Femur (tissue), 1 donor: ENCODE measurements at regions not wholly inside any gene's neighbourhood (a gene's known extent, or its start where the extent isn't known, plus 50 kb on each side); places are given as distances from the start of the nearest gene placed in this dataset.

ENCODE experiments used
- DNase-seq: peaks from one replicate; pipeline ENCODE4 v3.0.0-alpha.2; 2017

DNA sequence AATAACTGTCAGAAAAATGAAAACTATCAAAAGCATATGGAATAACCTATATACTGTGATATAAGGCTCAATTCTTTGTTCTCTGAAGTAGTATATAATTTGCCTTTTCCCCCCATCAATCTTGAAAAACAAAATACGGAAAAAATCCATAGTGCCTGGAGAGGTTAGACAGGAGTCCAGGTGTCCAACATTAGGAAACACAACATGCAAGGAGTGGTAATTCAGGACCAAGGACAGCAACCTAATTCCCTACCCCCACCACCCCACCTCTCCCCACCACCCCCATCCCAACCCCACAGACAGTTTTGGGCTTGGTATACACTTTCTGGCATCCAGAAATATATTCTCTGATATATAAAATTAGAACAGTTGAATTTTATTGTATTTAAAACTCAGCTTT, 55.1 kb upstream of the SLC25A26 start:
- no peak for DNase-seq

DNA sequence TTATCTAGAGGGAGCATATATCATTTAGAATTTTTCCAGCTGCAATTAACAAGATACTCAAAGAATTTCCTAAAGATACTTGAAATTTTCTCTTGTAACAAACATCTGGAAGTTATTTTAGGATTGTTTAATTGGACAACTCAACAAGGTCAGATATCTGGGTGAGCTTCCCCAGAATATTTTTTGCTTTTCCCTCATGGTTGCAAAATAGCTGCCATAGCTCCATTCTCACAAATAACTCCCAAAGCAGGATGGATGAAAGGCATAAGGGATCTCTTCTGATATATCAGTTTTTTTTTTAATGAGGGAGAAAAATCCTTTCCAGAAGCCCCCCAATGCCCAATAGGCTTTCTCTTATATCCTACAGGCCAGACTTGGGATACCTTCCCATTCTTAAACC, 56.6 kb upstream of the SLC25A26 start:
- DNase-seq: no peak

DNA sequence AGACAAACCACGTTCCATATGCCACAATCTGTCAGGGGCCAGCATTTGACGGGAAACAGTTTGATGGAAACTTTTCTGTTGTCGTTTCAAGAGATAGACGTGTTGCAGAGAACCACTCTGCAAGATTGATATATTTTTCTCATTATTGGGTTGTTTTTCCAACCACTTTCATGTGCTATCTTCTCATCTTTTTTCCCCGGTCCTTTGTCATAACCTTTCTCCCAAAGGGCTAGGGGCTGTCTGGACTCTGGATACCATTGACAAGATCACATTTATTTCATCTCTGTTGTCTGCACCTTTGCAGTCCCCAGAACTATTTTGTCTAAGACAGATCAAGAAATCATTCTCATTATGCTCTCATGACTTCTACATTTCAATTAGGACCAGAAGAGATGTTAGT, 57.6 kb upstream of the SLC25A26 start:
- peak; percentile 26 for DNase-seq

DNA sequence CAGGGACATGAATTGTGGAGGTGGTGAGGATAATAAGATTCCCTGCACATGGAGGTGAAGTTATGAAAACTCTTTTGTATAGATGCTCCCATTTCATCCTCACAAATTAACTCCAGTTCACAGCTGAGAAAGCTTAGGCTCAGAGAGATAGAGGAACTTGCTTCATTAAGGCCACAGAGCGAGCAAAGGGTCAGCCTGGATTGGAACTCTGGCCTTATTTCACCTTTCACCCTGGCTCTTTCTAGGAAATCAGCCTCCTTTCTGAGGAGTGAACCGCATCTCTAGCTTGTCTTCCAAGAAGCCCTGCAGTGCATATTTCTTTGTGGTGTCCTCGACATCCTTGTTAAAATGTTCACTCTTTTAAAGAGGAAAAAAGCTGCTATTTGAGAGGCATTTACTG, 58.0 kb upstream of the SLC25A26 start:
- no peak for DNase-seq

DNA sequence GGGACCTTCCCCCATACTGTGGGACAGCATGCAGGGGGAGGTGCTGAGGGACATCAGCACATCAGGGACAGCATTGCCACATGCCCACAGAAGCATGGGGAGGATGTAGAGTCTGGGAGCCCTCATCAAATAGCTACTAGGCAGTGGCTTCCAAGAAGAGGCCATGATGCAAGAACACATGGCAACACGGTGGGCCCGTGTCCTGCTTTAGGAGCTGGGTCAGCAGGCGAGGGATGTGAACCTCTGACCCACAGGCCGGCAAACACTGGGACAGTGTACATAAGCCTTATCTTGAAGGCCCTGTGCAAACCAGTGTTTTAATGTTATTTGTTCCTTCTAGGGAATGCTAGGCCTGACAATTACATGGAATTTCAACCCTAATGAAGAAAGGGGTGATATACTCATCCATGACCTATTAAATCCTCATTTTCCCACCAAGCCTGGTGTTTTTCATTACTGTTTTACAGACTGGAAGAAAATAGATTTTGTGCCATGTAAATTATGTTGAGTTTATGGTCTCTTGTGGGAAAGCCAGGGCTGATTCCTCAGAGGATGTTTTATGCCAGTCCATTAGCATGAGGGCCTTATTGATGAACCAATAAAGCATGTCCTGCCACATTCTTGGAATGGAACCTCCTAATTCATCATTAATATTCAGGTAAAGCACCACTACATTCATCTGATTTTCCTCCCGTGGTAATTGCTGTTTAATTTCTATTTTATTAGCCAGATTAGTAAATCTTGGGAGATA, 61.7 kb upstream of the SLC25A26 start:
- DNase-seq: no peak

DNA sequence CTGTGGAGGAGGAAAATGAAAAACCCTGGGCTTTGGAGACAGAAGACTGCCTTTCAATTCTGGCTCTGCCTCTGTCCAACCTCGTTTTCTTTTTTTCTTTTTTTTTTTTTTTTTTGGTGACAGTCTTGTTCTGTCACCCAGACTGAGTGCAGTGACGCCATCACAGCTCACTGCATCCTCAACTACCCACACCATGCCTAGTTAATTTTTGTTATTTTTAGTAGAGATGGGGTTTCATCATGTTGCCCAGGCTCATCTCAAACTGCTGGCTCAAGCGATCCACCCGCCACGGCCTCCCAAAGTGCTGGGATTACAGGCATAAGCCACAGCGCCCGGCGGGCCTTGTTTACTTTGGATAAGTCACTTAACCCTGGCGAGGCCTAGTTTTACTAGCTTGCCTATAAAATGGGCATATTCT, 66.3 kb upstream of the SLC25A26 start:
- DNase-seq: no peak

DNA sequence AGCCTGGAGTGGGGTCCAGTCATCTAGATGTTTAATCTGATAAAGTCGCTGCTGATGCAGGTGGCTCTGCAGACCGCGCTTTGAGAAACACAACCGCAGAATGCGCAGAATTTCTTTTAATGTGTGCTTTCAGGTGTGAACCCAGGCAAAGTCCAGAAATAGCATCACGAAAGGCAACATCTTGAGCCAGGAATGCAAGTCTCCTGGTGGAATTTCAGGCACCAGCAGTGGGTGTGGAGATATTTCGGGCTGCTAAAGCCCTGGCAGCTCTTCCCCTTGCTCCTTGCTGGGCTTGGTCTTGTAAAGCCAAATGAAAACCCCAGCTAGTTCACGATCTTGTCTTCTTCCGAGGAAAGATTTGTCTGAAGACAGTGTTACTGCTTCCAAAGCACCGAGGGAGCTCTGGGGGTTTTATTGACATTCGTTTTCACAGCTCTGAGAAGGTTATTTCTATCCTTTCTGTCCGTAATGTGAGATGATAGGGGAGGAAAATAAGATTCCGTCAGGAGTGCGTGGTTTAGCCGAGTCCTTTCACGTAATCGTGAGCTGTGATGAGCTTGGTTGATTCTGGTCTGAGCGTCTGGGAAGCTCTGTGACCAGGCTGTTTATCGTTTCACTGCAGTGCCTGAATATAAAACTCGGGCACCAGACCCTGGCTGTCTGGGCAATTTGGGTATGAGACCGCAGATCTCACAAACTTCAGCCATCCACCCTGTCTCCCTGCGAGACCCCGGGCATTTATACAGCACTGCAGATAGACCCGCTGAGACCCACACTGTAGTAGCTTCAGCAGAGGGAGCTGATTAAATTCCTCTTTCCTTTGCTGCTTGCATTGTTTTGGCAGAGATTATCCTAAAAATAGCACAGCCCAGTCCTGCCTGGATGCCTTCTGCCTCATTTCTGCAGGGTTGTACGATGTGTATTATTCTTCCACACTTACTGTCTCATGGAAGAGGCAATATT, 67.0 kb upstream of the SLC25A26 start:
- DNase-seq: peak; percentile 24

DNA sequence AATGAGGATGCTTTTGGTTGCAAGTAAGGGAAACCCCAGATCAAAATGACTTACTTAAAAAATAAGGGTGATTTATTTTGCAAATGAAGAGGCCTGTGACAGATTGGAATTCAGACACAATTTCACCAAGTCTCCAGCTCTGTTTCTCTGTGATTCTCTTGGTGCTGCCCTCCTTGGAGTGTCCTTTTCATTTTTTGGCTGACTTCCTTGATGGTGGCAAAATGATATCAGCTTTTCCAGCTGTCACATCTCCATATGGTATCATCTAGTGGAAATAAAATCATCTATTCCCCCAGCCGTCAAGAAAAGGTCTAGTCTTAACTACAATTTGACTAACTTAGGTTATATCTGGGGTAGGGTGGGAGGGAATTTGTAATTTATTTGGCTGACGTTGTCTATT, 68.5 kb upstream of the SLC25A26 start:
- no peak for DNase-seq

DNA sequence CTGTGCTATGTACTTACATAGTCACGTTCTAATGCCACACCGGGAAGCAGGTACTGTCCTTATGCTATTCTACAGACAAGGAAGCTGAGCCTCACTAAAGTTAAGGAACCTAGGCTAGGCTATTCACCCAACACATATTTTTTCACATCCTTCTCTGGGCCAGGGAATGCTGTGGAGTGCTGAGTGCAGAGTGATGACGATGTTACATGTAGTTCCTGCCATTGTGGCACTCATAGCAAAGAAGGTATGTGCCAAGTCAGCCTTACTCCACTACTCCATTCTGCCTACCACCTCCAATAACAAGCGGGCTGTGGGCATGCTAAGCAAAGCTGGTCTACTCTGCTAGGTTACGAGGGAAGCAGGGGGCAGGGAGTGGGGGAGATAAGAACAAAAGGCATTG, 69.8 kb upstream of the SLC25A26 start:
- no peak for DNase-seq

DNA sequence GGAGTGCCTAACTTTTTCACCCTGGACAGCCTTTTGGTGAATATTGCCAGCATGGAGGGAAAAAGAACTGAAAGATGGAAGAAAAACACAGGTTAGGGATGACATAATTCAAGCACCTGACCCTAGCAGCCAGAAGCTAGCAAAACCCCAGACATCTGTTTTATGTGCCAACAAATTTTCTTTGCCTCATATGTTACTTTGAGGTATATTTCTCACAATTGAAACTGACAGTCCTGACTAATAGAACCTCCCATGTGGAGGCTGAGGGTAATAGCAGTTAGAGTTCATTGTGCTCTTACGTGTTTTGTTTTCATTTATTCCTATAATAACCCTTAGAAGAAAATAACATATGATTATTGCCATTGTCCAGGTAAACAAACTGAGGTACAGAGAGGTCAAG, 71.5 kb upstream of the SLC25A26 start:
- DNase-seq: no peak

DNA sequence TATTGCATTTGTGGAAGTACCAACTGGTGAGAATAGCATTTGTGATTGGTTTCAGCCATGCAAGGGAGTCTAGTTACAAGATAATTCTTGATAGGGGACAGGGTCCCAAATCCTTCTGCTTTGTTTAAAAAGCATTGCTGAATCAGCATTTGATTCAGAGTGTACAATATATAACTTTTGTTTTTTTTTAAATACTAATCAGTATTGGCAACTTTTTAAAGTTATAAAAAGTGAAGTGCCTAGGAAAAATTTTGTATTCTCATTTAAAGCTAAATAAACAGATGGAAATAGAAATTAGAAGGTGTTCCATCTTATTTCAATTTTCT, 75.4 kb upstream of the SLC25A26 start:
- DNase-seq: no peak

DNA sequence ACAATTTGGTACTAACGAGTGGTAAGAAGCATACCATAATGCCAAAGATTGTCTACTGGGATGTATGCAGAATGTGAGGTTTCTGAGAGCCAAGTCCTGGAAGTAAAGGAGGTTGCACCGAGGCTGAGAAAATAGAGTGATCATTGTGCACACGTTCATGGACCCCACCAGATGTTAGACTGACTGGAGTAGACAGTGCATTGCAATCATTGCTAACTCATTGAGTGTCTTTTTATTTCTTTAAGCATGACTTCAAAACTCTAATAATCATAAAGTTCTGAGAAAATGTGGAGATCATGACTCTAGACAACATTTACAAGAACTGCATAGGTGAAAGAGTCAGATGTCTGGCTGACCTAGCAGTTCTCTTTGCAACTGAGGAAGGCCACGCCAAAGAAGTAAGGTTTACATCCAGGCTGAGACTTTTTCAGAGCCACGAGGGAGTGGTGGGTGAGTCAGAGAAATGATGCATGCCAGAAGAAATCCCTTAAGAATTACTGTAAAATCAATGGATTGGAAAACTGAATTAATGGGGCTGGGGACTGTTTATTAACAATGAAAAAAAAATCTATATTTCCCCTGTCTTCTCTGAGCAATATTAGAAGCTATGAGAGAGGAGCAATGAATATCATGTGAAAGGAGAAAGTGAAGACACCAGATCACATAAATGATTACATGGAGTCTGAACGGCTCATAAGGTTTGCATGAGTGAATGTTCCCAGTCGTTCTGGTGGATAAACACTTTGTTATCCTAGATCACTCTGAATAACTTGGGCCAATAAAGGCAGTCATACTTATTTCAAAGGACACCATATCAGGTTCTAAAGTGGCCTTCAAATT, 76.0 kb upstream of the SLC25A26 start:
- DNase-seq: no peak

DNA sequence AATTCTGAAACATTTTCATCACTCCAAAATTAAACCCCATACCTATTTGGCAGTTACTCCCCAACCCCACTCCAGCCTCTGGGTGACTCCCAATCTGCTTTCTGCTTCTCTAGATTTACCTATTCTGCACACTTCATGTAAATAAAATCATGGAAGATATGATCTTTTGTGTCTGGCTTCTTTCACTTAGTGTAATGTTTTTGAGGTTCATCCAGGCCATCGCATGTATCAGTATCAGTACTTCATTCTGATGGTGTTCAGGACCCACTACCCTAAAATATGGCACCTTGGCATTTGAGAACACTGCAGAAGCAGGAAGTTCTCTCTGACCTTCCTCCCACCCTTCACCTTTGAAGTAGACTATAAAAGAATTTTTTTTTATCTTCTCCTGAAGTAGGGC, 78.7 kb upstream of the SLC25A26 start:
- DNase-seq: no peak

DNA sequence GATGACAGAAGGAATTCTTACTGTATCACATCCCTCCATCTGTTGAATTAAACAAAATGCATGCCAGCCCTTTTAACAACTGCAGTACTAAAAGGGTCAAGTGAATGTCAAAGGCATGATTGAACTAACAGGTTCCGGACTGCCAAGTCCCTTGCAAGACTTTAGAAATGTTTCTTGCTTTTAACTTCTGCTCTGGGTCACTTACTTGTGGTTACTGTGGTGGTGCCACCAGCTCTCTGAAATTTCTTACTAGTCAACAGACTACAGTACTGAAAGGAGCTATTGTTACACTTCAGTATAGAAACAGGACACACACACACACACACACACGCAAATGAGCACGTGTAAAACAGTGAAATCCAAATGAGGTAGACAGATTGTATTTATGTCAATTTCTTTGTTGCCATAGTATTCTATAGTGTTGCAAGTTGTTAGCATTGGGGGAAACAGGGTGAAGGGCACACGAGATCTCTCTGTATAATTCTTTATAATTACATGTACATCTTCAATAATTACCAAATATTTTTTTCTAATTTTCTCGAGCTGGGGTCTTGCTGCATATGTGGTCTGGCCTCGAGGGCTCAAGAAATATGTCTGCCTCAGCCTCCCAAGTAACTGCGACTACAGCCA, 79.9 kb upstream of the SLC25A26 start:
- no peak for DNase-seq

DNA sequence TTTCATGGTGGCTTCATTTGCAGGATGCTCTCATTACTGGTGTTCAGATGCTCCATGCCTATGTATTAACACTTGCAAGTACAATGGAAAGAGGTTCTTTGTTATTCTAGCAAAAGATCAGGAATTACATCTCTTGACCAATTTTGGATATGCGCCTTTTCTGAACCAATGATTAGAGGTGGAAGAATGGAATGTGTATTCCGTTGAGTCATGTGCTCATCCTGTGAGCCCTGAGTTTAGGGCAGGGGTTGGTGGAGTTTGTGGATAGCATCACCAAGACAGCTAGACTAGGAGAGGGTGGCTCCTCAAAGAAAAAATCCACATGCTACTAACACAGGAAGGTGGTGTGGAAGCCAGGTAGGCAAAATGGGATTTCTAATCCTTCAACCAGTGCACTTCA, 80.7 kb upstream of the SLC25A26 start:
- no peak for DNase-seq

DNA sequence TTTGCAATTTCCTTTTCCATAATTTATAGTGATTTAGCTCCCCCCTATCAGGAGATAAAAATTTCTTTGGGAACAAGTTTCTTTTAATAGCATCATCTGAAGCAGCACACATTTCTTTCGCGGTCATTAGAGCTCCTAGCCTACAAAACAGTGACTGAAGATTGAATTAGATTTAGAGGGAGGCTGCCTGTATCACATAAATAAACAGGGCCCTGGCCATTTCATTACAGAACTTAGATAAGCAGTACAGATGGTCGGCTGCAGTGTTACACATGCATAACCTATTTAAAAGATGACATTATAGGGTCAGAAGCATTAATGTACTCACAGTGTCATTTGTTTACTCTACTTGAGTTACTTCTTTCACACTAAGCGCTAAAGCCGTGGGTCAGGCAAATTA, 81.4 kb upstream of the SLC25A26 start:
- no peak for DNase-seq

DNA sequence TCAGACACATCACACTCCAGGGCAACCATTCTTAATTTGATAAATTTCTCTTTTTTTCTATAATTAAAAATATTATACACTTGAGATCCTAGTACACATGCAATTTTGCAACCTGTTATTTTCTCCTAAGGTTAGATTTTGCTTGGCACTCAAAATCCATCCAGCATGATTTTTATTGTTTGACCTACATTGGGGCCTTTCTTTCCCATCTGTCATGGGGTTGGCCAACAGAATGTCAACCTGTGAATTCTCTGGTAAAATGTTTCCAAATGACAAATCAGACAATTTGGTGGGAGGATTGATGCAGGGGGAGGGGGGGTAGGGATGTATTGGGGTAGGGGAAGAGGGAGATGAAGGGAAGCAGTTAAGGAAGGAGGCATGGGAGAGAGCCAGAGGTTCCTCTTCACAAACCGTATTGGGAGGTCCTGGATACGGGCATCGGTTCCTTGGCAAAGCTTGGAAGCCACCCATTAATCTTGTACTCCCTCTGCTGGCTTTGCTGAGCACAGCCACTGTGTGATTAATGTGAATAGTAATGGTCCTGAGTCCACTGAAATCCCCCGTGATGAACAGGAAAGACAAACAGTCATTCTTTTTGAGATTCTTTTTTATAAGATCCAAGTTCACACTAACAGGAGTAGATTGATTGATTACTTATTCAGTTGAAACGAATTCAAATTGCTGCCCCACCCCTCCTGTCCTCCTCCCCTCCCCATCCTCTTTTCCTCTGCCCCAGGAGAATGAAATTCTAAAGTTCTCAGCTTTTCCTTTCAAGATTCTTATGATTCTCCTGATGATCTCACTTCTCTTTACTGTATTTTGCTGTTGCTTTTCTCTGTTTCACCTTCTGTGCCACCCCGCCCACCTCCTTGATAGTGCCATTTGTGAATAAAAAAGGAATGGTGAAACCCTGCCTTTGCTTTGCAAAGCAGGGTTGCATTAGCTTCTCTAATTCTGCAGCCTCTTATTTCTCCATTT, 82.2 kb upstream of the SLC25A26 start:
- peak; percentile 44 for DNase-seq

DNA sequence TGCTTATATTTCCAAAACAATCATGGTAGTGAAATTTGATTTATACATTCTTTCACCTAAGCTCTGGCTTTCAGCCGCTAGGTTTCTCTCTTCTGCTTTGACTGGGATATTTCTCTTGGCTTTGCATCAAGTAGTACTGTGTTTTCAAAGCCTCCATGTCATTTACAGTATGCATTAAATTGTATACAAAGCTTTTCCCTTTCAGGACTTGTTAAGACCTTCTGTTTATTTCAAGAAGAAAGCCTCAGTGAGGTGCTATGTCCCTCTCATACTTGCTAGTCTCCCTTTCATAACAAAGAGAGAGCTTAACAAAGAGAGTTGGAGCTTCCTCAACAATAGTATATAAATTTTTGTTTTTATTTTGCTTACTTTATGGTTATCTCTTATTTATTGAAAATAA, 84.2 kb upstream of the SLC25A26 start:
- DNase-seq: no peak

DNA sequence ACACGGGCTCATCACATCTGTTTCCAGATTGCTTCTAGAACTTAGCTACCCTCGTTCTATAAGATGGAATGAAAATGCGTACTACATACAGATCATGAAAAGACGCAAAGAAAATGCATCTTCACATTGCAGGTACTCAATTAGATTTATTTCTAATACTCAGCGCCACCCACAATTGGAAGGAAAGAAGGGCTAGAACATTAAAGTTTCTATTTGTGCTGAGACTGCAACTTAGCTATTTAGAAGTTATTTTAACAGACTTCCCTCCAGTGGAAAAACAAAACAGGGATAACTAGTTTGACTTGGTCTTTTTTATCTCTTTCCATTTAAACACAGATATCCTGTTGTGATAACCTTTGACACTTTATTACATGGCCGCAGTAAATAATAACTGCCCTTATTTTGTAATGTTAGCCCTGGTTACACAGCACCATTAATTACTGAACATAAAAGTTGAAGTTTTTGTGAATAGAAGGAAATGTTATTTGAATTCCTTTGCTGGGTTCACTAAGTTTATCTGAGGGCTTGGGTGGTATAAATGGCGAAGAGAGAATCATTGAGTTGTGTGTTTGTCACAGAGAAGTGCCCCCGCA, 86.9 kb upstream of the SLC25A26 start:
- no peak for DNase-seq

DNA sequence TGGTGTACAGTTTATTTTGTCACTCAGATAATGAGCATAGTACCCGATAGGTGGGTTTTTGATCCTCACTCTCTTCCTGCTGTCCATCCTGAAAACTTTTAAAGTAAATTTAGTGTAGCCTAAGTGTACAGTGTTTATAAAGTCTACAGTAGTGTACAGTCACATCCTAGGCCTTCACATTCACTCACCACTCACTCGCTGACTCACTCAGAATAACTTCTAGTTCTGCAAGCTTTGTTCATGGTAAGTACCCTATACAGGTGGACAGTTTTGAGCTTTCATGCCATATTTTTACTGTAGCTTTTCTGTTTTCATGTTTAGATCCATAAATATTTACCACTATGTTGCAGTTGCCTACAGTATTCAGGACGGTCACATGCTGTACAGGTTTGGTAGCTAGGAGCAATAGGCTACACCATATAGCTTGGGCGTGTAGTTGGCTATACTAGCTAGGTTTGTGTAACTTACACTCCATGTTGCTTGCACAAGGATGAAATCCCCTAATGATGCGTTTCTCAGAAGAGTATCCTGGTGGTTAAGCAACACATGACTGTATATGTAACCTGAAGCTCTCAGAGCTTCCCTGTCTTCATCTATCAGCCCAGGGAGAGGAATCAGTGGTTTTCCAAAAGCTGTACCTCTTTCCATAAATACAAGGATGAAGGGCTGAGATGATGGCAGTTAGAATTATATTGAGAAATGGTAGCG, 87.6 kb upstream of the SLC25A26 start:
- DNase-seq: no peak

DNA sequence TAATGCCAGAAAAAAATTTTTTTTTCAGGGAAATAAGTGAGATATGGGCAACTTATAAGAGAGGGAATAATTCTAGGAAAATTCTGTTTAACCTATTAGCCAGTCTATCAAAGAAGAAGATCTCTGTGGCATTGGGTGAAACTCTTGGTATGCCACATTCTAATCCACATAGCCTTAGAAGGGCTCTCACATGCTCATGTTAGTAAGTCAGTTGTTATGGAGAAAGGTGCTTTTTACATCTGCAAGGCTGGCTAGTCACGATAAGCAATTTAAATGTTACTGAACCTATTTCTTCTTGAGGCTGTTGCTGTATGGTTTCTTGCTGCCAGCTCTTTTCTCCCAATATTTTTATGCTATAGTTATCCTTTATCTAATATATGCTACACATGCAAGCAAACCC, 89.9 kb upstream of the MAGI1 start:
- no peak for DNase-seq
